ENCODE measurements at regions not wholly inside any gene's neighbourhood (a gene's known extent, or its start where the extent isn't known, plus 50 kb on each side); places are given as distances from the start of the nearest gene placed in this dataset.

GRCh38 chr1:229192853-229193252 is 78.1 kb upstream of the RAB4A start:
- TF ChIP-seq POLR2A (IDR thresholded peaks at IDR 0.05; ENCODE audit: low read depth, low read length) (no peak), POLR2AphosphoS5 (IDR thresholded peaks at IDR 0.05; ENCODE audit: low read depth, low read length) (no peak), TAF1 (IDR thresholded peaks at IDR 0.05; ENCODE audit: low read depth, low read length) (no peak)

All from GM12891 (cell line).